Activated naive CD8-positive, alpha-beta T cell treated with anti-CD3 and anti-CD28 coated beads for 36 hours (primary cell): ENCODE measurements at regions not wholly inside any gene's neighbourhood (a gene's known extent, or its start where the extent isn't known, plus 50 kb on each side); places are given as distances from the start of the nearest gene placed in this dataset.

Experiments
- DNase-seq: peaks from one replicate; pipeline ENCODE4 v3.0.0; 2021
- H3K27ac Mint-ChIP-seq: one replicate; pipeline ENCODE4 v1.8.0; 2022; ENCODE audit warnings: mild to moderate bottlenecking, moderate library complexity, mixed read lengths
- H3K27me3 Mint-ChIP-seq: one replicate; pipeline ENCODE4 v1.8.0; 2022; ENCODE audit warnings: mild to moderate bottlenecking, mixed read lengths
- H3K36me3 Mint-ChIP-seq: one replicate; pipeline ENCODE4 v1.8.0; 2021; ENCODE audit warnings: mild to moderate bottlenecking, mixed read lengths
- H3K4me1 Mint-ChIP-seq: one replicate; pipeline ENCODE4 v1.8.0; 2021; ENCODE audit warnings: mixed read lengths
- H3K4me3 Mint-ChIP-seq: one replicate; pipeline ENCODE4 v1.8.0; 2022; ENCODE audit warnings: mild to moderate bottlenecking, moderate library complexity, mixed read lengths
- H3K9me3 Mint-ChIP-seq: one replicate; pipeline ENCODE4 v1.8.0; 2022; ENCODE audit warnings: mixed read lengths

DNA sequence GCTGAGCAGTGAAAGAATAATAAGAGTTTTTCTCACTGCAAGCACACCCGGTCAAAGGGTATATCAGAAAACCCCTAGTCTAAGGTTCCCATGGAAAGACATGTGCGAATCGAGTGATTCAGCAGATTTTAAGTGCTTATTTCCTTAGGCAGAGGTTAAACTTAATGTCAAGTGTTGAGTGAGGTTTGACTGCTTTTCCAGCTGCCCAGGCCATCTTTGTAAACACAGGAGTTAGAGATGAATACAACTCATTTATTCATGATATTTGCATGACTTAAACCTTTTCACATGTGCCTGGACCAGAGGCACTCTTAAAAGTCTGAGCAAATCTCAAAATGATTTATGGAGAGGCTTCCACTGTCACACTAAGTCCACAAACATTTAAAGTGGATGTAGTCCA lies 137.8 kb upstream of the RGMB start:
- no peaks in the 10 kb centered on the region for H3K27me3 Mint-ChIP-seq

DNA sequence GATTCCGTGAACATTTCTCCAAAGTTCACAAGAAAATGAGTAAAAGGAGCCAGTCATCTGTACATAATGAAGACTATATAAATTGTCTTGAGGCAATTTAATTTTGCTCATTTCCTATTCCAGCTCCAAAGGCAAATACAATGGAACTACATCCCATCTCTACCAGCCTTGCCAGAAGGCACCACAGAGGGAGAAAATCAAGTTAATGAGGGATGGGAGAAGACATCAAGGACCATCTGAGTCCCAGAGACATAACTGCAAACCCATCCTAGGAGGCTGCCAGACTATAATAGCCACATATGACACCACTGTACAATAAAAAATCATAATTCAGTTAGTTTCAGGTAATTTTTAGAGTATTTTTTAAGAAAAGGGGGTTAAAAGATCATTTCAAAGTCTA lies 136.3 kb upstream of the RGMB start:
- Mint-ChIP-seq H3K4me1 (no peaks in the 10 kb centered on the region), H3K27ac (no peak overlapping the region), H3K4me3 (no peak overlapping the region), H3K27me3 (peaks cover 6% of the 10 kb centered on the region), H3K36me3 (no peaks in the 10 kb centered on the region), H3K9me3 (no peaks in the 10 kb centered on the region)
- no peak for DNase-seq

More for the DNA sequence above, 137.8 kb upstream of the RGMB start:
- no peak overlapping the region for H3K4me3 Mint-ChIP-seq
- no peaks in the 10 kb centered on the region for H3K9me3 Mint-ChIP-seq
- no peak for DNase-seq
- H3K4me1 Mint-ChIP-seq, result no peaks in the 10 kb centered on the region
- H3K27ac Mint-ChIP-seq, result no peak overlapping the region
- H3K36me3 Mint-ChIP-seq, result no peaks in the 10 kb centered on the region

DNA sequence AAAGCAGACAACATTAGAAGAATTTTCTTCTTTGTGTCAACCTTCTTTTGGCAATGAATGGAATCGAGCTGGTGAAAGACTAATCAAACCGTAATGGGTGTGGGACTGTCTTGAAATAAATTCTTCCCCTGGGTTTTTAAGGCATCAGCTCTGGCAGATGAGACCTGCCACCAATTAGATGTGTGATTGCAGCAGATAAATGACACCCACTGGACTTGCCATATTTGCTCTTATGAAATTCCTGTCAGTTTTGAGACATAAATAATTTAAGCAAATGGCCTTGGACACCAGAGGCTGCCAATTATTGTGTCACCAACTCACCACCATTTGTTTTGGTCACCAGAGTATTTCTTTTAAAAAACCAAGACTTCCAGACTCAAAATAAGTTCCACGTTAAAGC lies 135.9 kb upstream of the RGMB start:
- Mint-ChIP-seq H3K4me3 (no peak overlapping the region), H3K36me3 (no peaks in the 10 kb centered on the region), H3K4me1 (no peaks in the 10 kb centered on the region), H3K27ac (no peak overlapping the region), H3K9me3 (no peaks in the 10 kb centered on the region), H3K27me3 (peaks cover 6% of the 10 kb centered on the region)
- no peak for DNase-seq

DNA sequence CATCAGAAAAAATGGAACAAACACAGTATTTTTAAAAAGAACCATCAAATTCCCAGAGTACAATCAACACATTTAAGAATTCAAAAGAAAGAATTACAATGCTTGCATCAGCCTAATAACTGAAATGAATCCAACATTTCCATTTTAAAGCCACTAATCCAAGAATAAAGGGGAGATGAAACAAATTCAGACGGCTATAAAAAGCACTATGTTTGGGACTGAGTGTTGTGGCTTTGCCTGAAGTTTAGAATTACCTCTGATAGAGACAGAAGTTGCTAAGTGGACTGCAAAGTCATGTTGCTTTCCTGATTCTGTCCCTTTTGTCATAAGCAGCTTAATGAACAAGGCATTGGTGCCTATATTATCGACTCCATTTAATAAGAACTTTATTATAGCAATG lies 135.4 kb upstream of the RGMB start:
- no peak overlapping the region for H3K27ac Mint-ChIP-seq
- H3K4me1 Mint-ChIP-seq, result no peaks in the 10 kb centered on the region
- H3K4me3 Mint-ChIP-seq, result no peak overlapping the region
- H3K36me3 Mint-ChIP-seq, result no peaks in the 10 kb centered on the region
- no peaks in the 10 kb centered on the region for H3K9me3 Mint-ChIP-seq
- no peak for DNase-seq
- peaks cover 6% of the 10 kb centered on the region for H3K27me3 Mint-ChIP-seq

DNA sequence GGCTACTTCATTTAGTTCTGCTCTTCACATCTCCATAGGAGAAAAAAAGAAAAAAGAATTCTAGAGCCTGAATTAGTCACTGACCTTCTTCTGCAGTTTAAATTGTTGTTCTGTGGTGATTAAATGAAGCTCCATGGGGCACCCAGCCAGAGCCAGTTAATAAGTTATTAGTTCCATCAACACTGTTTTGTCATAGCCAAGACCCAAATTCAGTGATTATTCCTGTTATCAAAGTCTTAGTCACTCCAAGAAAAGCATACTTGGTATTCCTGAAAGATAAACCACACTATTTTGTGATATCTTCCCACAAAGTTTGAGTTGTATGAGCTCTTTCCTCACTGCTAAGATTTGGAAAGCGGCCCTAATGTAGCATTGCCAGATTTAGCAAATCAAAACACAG lies 134.8 kb upstream of the RGMB start:
- Mint-ChIP-seq H3K27me3 (peaks cover 6% of the 10 kb centered on the region), H3K27ac (no peak overlapping the region), H3K4me3 (no peak overlapping the region), H3K4me1 (no peaks in the 10 kb centered on the region), H3K9me3 (no peaks in the 10 kb centered on the region), H3K36me3 (no peaks in the 10 kb centered on the region)
- no peak for DNase-seq

DNA sequence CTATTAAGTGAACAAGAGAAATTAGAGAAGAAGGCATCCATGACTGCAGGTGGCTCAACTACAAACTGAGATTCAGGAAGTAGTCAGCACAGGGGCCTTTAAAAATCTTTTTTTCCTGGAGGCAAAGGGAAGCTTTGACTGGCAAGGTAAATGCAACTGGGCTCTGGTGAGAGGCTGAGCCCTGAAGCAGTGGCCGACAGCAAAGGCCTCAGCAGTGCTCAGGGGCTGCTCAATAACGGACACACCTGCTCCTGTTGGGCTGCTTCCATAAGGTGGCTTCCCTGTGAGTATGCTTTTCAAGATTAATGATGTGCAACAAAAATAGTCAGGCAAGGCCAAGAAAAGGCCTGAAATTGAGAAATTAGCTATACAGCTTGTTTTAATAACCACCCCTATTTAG lies 134.2 kb upstream of the RGMB start:
- H3K27me3 Mint-ChIP-seq, result peaks cover 6% of the 10 kb centered on the region
- H3K9me3 Mint-ChIP-seq, result no peaks in the 10 kb centered on the region
- DNase-seq, result no peak
- no peak overlapping the region for H3K4me3 Mint-ChIP-seq
- H3K27ac Mint-ChIP-seq, result no peak overlapping the region
- no peaks in the 10 kb centered on the region for H3K4me1 Mint-ChIP-seq
- H3K36me3 Mint-ChIP-seq, result no peaks in the 10 kb centered on the region

DNA sequence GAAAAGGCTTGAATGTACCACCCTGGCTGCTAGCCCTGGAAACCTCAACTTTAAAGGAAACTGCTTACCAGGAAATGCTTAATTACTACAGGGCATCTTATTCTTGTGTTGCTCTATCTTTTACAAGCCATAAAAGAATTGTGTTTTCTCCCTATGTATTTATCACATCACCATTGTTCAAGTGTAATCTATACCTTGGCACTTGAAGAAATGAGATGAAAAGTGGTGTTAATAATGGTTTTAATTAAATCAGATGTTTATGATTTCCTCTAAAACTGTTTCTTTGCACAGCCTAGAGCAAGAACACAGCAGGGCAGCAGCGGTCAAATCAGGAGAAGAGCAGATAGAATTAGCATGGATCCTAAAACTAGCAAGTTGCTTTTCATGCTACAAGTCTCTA lies 131.8 kb upstream of the RGMB start:
- no peaks in the 10 kb centered on the region for H3K36me3 Mint-ChIP-seq
- DNase-seq, result no peak
- no peaks in the 10 kb centered on the region for H3K9me3 Mint-ChIP-seq
- peaks cover 6% of the 10 kb centered on the region for H3K27me3 Mint-ChIP-seq
- H3K27ac Mint-ChIP-seq, result no peak overlapping the region
- no peaks in the 10 kb centered on the region for H3K4me1 Mint-ChIP-seq
- H3K4me3 Mint-ChIP-seq, result no peak overlapping the region

DNA sequence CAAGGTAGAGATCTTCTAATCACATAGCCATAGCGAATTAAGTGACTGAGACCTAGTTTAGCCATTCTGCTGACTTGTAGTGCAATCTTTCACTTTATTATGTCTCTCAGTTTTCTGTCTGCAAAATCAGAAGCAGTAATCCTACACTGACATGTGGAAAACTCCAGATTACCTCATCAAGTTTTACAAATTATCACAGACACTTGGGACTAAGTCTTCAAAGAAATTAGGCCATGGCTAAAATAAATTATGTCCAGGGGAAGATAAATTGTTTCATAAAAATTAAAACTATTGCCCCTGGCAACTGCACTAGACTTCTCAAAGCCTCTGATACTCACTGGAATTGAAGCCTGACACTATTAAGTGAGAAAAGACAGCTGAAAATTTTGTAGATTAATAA lies 129.9 kb upstream of the RGMB start:
- no peaks in the 10 kb centered on the region for H3K36me3 Mint-ChIP-seq
- DNase-seq, result no peak
- no peak overlapping the region for H3K27ac Mint-ChIP-seq
- peaks cover 6% of the 10 kb centered on the region for H3K27me3 Mint-ChIP-seq
- H3K4me3 Mint-ChIP-seq, result no peak overlapping the region
- H3K4me1 Mint-ChIP-seq, result no peaks in the 10 kb centered on the region
- H3K9me3 Mint-ChIP-seq, result no peaks in the 10 kb centered on the region

DNA sequence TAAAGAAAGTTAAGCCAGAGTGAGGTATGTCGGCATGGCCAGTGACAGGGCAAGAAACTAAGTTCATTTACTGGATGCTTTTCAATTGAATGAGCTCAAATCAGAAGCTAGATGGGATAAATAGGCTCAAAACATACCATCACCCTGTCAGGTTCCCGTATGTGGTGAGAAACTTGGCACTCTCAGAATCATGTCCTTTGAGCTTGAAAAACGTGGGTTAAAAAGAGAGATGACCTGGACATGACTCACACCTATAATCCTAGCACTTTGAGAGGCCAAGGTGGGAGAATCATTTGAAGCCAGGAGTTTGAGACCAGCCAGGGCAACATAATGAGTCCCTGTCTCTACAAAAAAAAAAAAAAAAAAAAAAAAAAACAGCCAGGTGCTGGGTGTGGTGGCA lies 121.7 kb upstream of the RGMB start:
- H3K4me3 Mint-ChIP-seq, result no peak overlapping the region
- no peaks in the 10 kb centered on the region for H3K27me3 Mint-ChIP-seq
- no peaks in the 10 kb centered on the region for H3K36me3 Mint-ChIP-seq
- no peak overlapping the region for H3K27ac Mint-ChIP-seq
- no peak for DNase-seq
- H3K4me1 Mint-ChIP-seq, result no peaks in the 10 kb centered on the region
- H3K9me3 Mint-ChIP-seq, result no peaks in the 10 kb centered on the region

DNA sequence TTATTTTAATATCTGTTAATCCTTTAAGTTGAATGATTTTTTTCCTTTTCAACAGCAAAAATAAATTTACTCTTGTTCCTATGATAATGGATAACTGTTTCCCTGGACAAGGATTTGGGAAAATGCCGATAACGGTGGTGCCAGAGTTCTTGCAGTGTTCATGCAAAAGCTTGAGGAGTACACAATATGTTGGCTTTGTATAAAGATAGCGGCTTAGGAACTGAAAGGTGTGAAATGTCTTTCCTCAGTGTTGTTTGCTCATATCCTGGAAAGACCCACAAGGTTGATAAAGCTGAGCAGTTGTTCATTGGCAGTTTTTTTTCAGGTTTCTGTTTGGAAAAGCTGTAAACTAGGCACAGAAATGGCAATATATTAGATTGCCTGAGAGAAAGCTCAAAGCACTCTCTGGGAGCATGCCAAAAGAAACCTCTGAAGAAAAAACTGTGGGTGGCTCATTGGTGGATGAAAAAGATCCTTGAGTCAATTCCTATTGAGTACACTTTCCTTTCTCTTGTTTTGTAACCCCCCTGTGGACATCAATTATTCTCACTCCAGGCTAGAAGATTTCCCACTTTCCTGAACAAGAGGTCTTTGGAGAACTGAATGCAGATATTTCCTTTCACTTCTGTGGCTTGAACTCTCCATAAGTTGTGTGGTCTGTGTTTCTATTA lies 117.2 kb upstream of the RGMB start:
- no peak for DNase-seq
- no peak overlapping the region for H3K27ac Mint-ChIP-seq
- H3K4me3 Mint-ChIP-seq, result no peak overlapping the region
- no peaks in the 10 kb centered on the region for H3K4me1 Mint-ChIP-seq
- H3K36me3 Mint-ChIP-seq, result no peaks in the 10 kb centered on the region
- no peaks in the 10 kb centered on the region for H3K9me3 Mint-ChIP-seq
- H3K27me3 Mint-ChIP-seq, result no peaks in the 10 kb centered on the region

DNA sequence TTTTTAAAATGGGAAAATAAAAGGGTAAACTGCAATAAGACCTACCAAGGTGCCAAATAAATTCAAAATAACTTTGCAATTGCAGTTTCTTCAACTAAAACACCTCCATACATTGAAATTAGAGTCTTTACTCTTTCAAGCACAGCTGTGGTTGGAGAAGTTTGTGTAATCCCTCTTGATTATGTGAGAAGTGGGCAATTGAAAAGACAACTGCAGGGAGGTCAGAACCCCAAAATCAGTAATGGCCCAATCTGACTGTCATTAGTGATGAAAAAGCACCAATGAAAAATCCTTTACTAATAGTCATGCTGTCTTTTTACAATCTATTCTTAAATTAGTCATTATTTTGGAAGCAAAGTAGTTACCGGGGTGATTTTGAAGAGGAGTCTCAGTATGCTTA lies 116.7 kb upstream of the RGMB start:
- DNase-seq, result no peak
- Mint-ChIP-seq H3K27me3 (no peaks in the 10 kb centered on the region), H3K36me3 (no peaks in the 10 kb centered on the region), H3K9me3 (no peaks in the 10 kb centered on the region), H3K4me3 (no peak overlapping the region), H3K4me1 (no peaks in the 10 kb centered on the region), H3K27ac (no peak overlapping the region)

DNA sequence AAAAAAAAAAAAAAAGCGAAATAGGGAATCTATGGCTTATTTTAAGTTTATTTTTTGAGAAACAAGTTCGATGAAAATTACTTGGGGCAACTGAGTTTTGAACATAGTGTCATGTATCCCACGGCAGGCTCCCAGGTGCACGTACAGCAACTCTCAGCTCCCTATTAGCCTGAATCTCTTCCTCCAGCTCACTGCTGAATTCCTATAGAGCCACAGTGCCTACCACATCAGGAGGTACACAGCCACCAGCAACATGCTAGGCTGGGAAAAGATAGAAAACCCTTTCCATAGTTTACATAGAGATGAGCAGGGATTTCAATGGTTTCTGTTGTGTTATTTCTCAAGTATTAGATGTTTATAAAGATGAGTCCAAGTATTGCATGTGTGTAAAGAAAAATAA lies 115.9 kb upstream of the RGMB start:
- Mint-ChIP-seq H3K27ac (no peak overlapping the region), H3K27me3 (no peaks in the 10 kb centered on the region), H3K9me3 (no peaks in the 10 kb centered on the region), H3K4me3 (no peak overlapping the region), H3K36me3 (no peaks in the 10 kb centered on the region), H3K4me1 (no peaks in the 10 kb centered on the region)
- no peak for DNase-seq

DNA sequence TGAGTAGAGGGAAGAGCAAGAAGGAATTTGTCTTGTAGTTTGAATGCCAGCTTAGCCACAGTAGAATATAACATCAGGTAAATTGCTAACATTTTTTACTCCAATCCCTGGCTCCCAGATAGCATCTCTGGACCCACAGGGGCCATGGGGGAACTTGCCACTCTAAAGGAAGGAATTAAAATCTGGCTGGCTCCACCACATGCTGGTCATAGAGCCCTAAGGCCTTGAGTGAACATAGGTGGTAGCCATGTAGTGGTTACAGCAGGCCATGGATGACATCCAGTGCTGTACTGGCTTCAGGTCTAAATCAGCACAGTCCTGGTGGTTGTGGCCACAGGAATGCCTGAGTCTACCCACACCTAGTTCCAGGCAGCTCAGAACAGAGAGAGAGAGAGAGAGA lies 109.9 kb upstream of the RGMB start:
- no peak overlapping the region for H3K4me3 Mint-ChIP-seq
- DNase-seq, result no peak
- peaks cover 11% of the 10 kb centered on the region for H3K27me3 Mint-ChIP-seq
- no peak overlapping the region for H3K27ac Mint-ChIP-seq
- H3K36me3 Mint-ChIP-seq, result no peaks in the 10 kb centered on the region
- H3K9me3 Mint-ChIP-seq, result no peaks in the 10 kb centered on the region
- no peaks in the 10 kb centered on the region for H3K4me1 Mint-ChIP-seq

DNA sequence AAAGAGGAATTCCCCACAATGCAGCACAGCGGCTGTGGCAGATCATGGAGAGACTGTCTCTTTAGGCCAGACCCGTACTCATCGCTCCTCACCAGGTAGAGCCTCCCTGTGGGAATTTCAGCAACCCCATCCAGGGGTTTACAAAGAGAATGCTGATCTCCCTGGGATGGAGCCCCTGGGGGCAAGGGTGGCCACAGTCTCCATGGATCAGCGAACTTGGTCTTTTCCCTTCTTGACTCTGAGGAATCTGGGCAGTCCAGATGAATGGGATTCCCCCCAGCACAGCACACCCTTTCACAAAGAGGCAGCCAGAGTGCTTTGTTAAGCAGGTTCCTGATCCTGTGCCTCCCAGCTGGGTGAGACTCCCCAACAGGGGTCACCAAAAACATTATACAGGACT lies 108.7 kb upstream of the RGMB start:
- Mint-ChIP-seq H3K4me1 (no peaks in the 10 kb centered on the region), H3K36me3 (no peaks in the 10 kb centered on the region), H3K27ac (no peak overlapping the region)

DNA sequence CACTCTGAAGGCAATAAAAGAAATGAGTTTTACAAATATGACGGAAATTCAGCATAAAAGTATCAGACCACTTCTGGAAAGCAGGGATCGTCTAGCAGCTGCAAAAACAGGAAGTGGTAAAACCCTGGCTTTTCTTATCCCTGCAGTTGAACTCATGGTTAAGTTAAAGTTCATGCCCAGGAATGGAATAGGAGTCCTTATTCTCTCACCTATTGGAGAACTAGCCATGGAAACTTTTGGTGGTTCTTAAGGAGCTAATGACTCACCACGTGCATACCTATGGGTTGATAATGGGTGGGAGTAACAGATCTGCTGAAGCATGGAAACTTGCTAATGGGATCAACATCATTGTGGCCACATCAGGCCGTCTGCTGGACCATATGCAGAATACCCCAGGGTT lies 93.5 kb upstream of the RGMB start:
- no peak for DNase-seq
- Mint-ChIP-seq H3K4me1 (no peaks in the 10 kb centered on the region), H3K36me3 (no peaks in the 10 kb centered on the region), H3K9me3 (no peaks in the 10 kb centered on the region), H3K27me3 (peaks cover 3% of the 10 kb centered on the region), H3K27ac (no peak overlapping the region), H3K4me3 (no peak overlapping the region)

More for the DNA sequence above, 108.7 kb upstream of the RGMB start:
- H3K9me3 Mint-ChIP-seq, result no peaks in the 10 kb centered on the region
- H3K4me3 Mint-ChIP-seq, result no peak overlapping the region
- peaks cover 11% of the 10 kb centered on the region for H3K27me3 Mint-ChIP-seq
- DNase-seq, result no peak

DNA sequence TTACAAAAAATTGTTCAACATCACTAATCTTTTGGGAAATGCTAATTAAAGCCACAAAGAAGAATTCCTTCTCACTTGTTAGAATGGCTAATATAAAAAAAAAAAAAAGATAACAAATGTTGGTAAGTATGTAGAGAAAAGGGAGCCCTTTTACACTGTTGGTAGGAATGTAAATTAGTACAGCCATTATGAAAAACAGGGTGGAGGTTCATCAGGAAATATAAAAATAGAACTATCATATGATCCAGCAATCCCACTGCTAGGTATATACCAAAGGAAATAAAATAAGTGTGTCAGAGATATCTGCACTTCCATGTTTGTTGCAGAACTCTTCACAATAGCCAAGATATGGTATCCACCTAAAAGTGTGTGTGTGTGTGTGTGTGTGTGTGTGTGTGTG lies 83.5 kb upstream of the RGMB start:
- Mint-ChIP-seq H3K27me3 (no peaks in the 10 kb centered on the region), H3K27ac (no peak overlapping the region), H3K4me3 (no peak overlapping the region), H3K4me1 (no peaks in the 10 kb centered on the region), H3K9me3 (peaks cover 24% of the 10 kb centered on the region), H3K36me3 (no peaks in the 10 kb centered on the region)
- no peak for DNase-seq

DNA sequence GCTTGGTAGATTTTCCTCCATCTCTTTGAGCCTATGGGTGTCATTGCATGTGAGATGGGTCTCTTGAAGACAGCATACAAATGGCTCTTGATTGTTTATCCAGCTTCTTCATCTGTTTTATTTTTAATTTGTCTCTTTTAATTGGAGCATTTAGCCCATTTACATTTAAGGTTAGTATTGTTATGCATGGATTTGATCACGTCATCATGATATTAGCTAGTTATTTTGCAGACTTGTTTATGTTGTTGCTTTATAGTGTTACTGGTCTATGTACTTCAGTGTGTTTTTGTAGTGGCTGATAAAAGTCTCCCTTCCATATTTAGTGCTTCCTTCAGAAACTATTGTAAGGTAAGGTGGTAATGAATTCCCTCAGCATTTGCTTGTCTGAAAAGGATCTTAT lies 78.6 kb upstream of the RGMB start:
- Mint-ChIP-seq H3K27me3 (peaks cover 7% of the 10 kb centered on the region), H3K9me3 (peaks cover 17% of the 10 kb centered on the region), H3K27ac (no peak overlapping the region), H3K36me3 (no peaks in the 10 kb centered on the region), H3K4me3 (no peak overlapping the region), H3K4me1 (no peaks in the 10 kb centered on the region)
- no peak for DNase-seq
